SK-N-SH (cell line): ENCODE measurements at regions not wholly inside any gene's neighbourhood (a gene's known extent, or its start where the extent isn't known, plus 50 kb on each side); places are given as distances from the start of the nearest gene placed in this dataset.

ENCODE experiments used
- CTCF ChIA-PET: fragments of 300-600, 350-600 bp; formaldehyde crosslinking; extraction: SDS; loops from one replicate; lab custom pipeline; 2021; lab: Yijun Ruan, JAX
- POLR2A ChIA-PET: fragments of 350-600 bp; sonication (Branson Sonifier 250); formaldehyde crosslinking; extraction: SDS; loops from one replicate; lab custom pipeline; 2020; ENCODE audit warnings: antibody characterized with exemption, inconsistent platforms; lab: Yijun Ruan, JAX
- DNase-seq: peaks from one replicate; pipeline ENCODE4 v3.0.0; 2012
- H2AFZ ChIP-seq: fragments of 200-600 bp; sonication (generic); 2 replicates; pipeline ENCODE4 v1.8.1; 2016; ENCODE audit warnings: antibody characterized with exemption, mild to moderate bottlenecking, low read depth
- H3F3A ChIP-seq: fragments of 200-600 bp; sonication (generic); replicated peaks from 2 replicates; pipeline ENCODE3; 2016; ENCODE audit warnings: antibody characterized with exemption, mild to moderate bottlenecking; ENCODE audit not compliant: insufficient read depth
- H3K27ac ChIP-seq, 2 experiments: fragments of 200-500 bp in 1 of 2; fragments of 200-600 bp in 1 of 2; sonication (Bioruptor generic) in 1 of 2; sonication (generic), shearing (Covaris generic) in 1 of 2; 2 replicates each; pipeline versions ENCODE4 v1.5.1 to v1.6.1; 2014 to 2016; ENCODE audit warnings: low read depth in 2 of 2, inconsistent platforms in 1 of 2, low read length in 1 of 2, mild to moderate bottlenecking in 1 of 2, mixed read lengths in 1 of 2
- H3K27me3 ChIP-seq: fragments of 200-600 bp; sonication (generic), shearing (Covaris generic); 2 replicates; pipeline ENCODE4 v1.6.1; 2016; ENCODE audit warnings: mixed run types; ENCODE audit not compliant: insufficient read depth
- H3K36me3 ChIP-seq, 2 experiments: fragments of 200-500 bp in 1 of 2; fragments of 200-600 bp in 1 of 2; sonication (Bioruptor generic) in 1 of 2; sonication (generic) in 1 of 2; replicated peaks in 1 of 2; 2 replicates each; pipeline versions ENCODE3 to v1.5.1; 2014 to 2016; ENCODE audit warnings: low read length in 1 of 2, mild to moderate bottlenecking in 1 of 2; ENCODE audit not compliant: insufficient read depth in 2 of 2, control insufficient read depth in 1 of 2
- H3K4me1 ChIP-seq, 2 experiments: fragments of 200-500 bp in 1 of 2; fragments of 200-600 bp in 1 of 2; sonication (Bioruptor generic) in 1 of 2; sonication (generic), shearing (Covaris generic) in 1 of 2; 2 replicates each; pipeline versions ENCODE4 v1.5.1 to v1.6.1; 2014 to 2016; ENCODE audit warnings: low read depth in 1 of 2, low read length in 1 of 2, mixed run types in 1 of 2; ENCODE audit not compliant: insufficient read depth in 2 of 2, control insufficient read depth in 1 of 2
- H3K4me2 ChIP-seq: fragments of 200-600 bp; sonication (generic), shearing (Covaris generic); 2 replicates; pipeline ENCODE4 v1.6.1; 2017; ENCODE audit warnings: mixed run types
- H3K4me3 ChIP-seq, 2 experiments: fragments of 200-500 bp in 1 of 2; fragments of 200-600 bp in 1 of 2; sonication (Bioruptor generic) in 1 of 2; sonication (generic), shearing (Covaris generic) in 1 of 2; 2 replicates each; pipeline versions ENCODE4 v1.5.1 to v1.8.1; 2014 to 2016; ENCODE audit warnings: low read depth in 2 of 2, inconsistent platforms in 1 of 2, low read length in 1 of 2, mild to moderate bottlenecking in 1 of 2, mixed read lengths in 1 of 2, moderate library complexity in 1 of 2
- H3K79me2 ChIP-seq: fragments of 200-600 bp; sonication (generic); 2 replicates; pipeline ENCODE4 v1.8.1; 2017; ENCODE audit warnings: mild to moderate bottlenecking; ENCODE audit not compliant: insufficient read depth
- H3K9ac ChIP-seq: fragments of 200-600 bp; sonication (generic); 2 replicates; pipeline ENCODE4 v1.6.1; 2017; ENCODE audit warnings: mixed run types
- H3K9me2 ChIP-seq: fragments of 200-600 bp; sonication (generic); 2 replicates; pipeline ENCODE4 v1.6.1; 2017; ENCODE audit warnings: mixed run types
- H3K9me3 ChIP-seq: fragments of 200-600 bp; sonication (generic); 2 replicates; pipeline ENCODE4 v1.6.1; 2017; ENCODE audit warnings: mixed run types, mild to moderate bottlenecking, moderate library complexity
- H4K20me1 ChIP-seq: fragments of 200-600 bp; sonication (generic); 2 replicates; pipeline ENCODE4 v1.6.1; 2017; ENCODE audit warnings: mild to moderate bottlenecking, mixed run types; ENCODE audit not compliant: insufficient read depth
- EZH2phosphoT487 ChIP-seq: fragments of 200-600 bp; sonication (generic); IDR thresholded peaks from 2 replicates; pipeline ENCODE4 v1.6.1; 2017; ENCODE audit warnings: low read depth, mixed run types, mild to moderate bottlenecking, antibody characterized with exemption, moderate library complexity, borderline replicate concordance
- FOSL2 ChIP-seq: IDR thresholded peaks from 2 replicates; pipeline ENCODE4 v1.4.0; 2012; ENCODE audit warnings: low read depth, mild to moderate bottlenecking, moderate library complexity, borderline replicate concordance
- FOXJ3 ChIP-seq: sonication (generic); formaldehyde crosslinking; IDR thresholded peaks from 2 replicates; pipeline ENCODE4 v1.5.1; 2020; ENCODE audit warnings: mild to moderate bottlenecking, missing genetic modification reagents
- FOXM1 ChIP-seq: IDR thresholded peaks from 2 replicates; pipeline ENCODE4 v1.4.0; 2012; ENCODE audit warnings: low read depth, mild to moderate bottlenecking
- GATA2 ChIP-seq: sonication (generic); formaldehyde crosslinking; IDR thresholded peaks from 2 replicates; pipeline ENCODE4 v1.5.0; 2020; ENCODE audit warnings: mild to moderate bottlenecking, missing genetic modification reagents
- IRF3 ChIP-seq: fragments of 150-350 bp; IDR thresholded peaks from 2 replicates; pipeline ENCODE4 v1.6.1; 2016; ENCODE audit warnings: mild to moderate bottlenecking, low read depth, low read length
- JUND ChIP-seq: IDR thresholded peaks from 2 replicates; pipeline ENCODE4 v1.4.0; 2012
- MXI1 ChIP-seq: IDR thresholded peaks from 2 replicates; pipeline ENCODE4 v1.6.1; 2012; ENCODE audit warnings: mild to moderate bottlenecking, low read depth, low read length, improper control_type of control experiment
- NRF1 ChIP-seq: IDR thresholded peaks from 2 replicates; pipeline ENCODE4 v1.6.1; 2012; ENCODE audit warnings: low read depth, mild to moderate bottlenecking, low read length
- POLR2AphosphoS5 ChIP-seq: IDR thresholded peaks from 2 replicates; pipeline ENCODE4 v1.6.1; 2012; ENCODE audit warnings: low read depth, low read length
- RAD21 ChIP-seq: IDR thresholded peaks from 2 replicates; pipeline ENCODE4 v1.6.1; 2012; ENCODE audit warnings: mild to moderate bottlenecking, low read length
- RCOR1 ChIP-seq: fragments of 150-350 bp; IDR thresholded peaks from 2 replicates; pipeline ENCODE4 v1.6.1; 2017; ENCODE audit warnings: antibody characterized with exemption, low read length
- RFX5 ChIP-seq: IDR thresholded peaks from 2 replicates; pipeline ENCODE4 v1.6.1; 2012; ENCODE audit warnings: mild to moderate bottlenecking, improper control_type of control experiment, low read length
- RXRA ChIP-seq: IDR thresholded peaks from 2 replicates; pipeline ENCODE4 v1.4.0; 2012; ENCODE audit warnings: low read depth, mild to moderate bottlenecking, borderline replicate concordance
- SMC3 ChIP-seq: IDR thresholded peaks from 2 replicates; pipeline ENCODE4 v1.6.1; 2012; ENCODE audit warnings: low read depth, low read length, improper control_type of control experiment
- TAF1 ChIP-seq: IDR thresholded peaks from 2 replicates; pipeline ENCODE4 v1.6.1; 2012; ENCODE audit warnings: low read depth, mild to moderate bottlenecking, low read length, moderate library complexity, borderline replicate concordance
- TEAD4 ChIP-seq: IDR thresholded peaks from 2 replicates; pipeline ENCODE4 v1.4.0; 2012; ENCODE audit warnings: mild to moderate bottlenecking, borderline replicate concordance; ENCODE audit not compliant: insufficient read depth
- USF1 ChIP-seq: IDR thresholded peaks from 2 replicates; pipeline ENCODE4 v1.4.0; 2012; ENCODE audit warnings: low read depth, borderline replicate concordance
- USF2 ChIP-seq: fragments of 150-350 bp; IDR thresholded peaks from 2 replicates; pipeline ENCODE4 v1.6.1; 2017; ENCODE audit warnings: antibody characterized with exemption, low read length, low read depth, borderline replicate concordance
- YY1 ChIP-seq: IDR thresholded peaks from 2 replicates; pipeline ENCODE4 v1.4.0; 2012; ENCODE audit warnings: low read depth, mild to moderate bottlenecking
- WGBS: methylation state at CpG from one replicate; pipeline ENCODE4 v1.1.6; 2017; ENCODE audit warnings: low lambda C conversion rate; 5-methylcytosine and 5-hydroxymethylcytosine counted together

GRCh38 chr3:16058521-16058920 lies 116.0 kb upstream of the GALNT15 start:
- H3K36me3 ChIP-seq = no peaks in the 10 kb centered on the region
- WGBS = 100% methylated on average over 1 of the region's 1 CpG
- CTCF ChIA-PET = interaction anchor here (0.9 to 4.6 kb wide), 4 partner anchors 10 to 428 kb away, joined by 3 to 37 read pairs (median 8); no protein-coding TSS in a partner anchor
- no peak for DNase-seq
- peak overlapping the region; percentile 24; the same call in 1 of the 2 replicates for H2AFZ ChIP-seq
- POLR2A ChIA-PET = no interaction called here
- H3K4me2 ChIP-seq = no peak overlapping the region
- no peaks in the 10 kb centered on the region for H3K79me2 ChIP-seq
- peaks cover 0 to 22% of the 10 kb centered on the region in 2 experiments; a peak in 2 of 4 replicates for H3K4me1 ChIP-seq
- TF ChIP-seq POLR2AphosphoS5 (no peak), RCOR1 (no peak), RAD21 (no peak), TAF1 (no peak), NRF1 (no peak), IRF3 (no peak), FOSL2 (no peak), YY1 (no peak), RFX5 (no peak), USF1 (no peak), SMC3 (no peak), JUND (no peak), EZH2phosphoT487 (no peak), TEAD4 (no peak), FOXJ3 (CRISPR knock-in tag) (no peak), USF2 (no peak), RXRA (no peak), MXI1 (no peak), GATA2 (CRISPR knock-in tag) (no peak), FOXM1 (no peak)
- H3K27ac ChIP-seq = peak overlapping the region in 1 of 2 experiments; percentile 99; a peak in 2 of 4 replicates
- no peak overlapping the region for H3K4me3 ChIP-seq
- H3K9me3 ChIP-seq = no peaks in the 10 kb centered on the region
- H3K27me3 ChIP-seq = no peaks in the 10 kb centered on the region
- H3K9ac ChIP-seq = 0 out of 2 replicates have a peak overlapping the region, but pooled peaks have one; percentile 92
- H3K9me2 ChIP-seq = no peaks in the 10 kb centered on the region
- no peaks in the 10 kb centered on the region for H4K20me1 ChIP-seq
- H3F3A ChIP-seq = peaks cover 40% of the 10 kb centered on the region
